HG02642 (cell line): ENCODE measurements at regions not wholly inside any gene's neighbourhood (a gene's known extent, or its start where the extent isn't known, plus 50 kb on each side); places are given as distances from the start of the nearest gene placed in this dataset.

Experiments used
- ATAC-seq: cut with Tn5 transposase; IDR thresholded peaks from one replicate; pipeline ENCODE4 v1.9.1; 2021; ENCODE audit warnings: mild to moderate bottlenecking; ENCODE audit not compliant: unreplicated experiment, poor library complexity

- no peak for ATAC-seq
Measured at GRCh38 chr4:124212815-124213630, 499.5 kb downstream of the ANKRD50 start.

- ATAC-seq, result no peak
Measured at GRCh38 chr4:124219389-124219788, 493.1 kb downstream of the ANKRD50 start.

- no peak for ATAC-seq
Measured at GRCh38 chr4:124224256-124224655, 488.3 kb downstream of the ANKRD50 start.

GRCh38 chr4:124227981-124228380 is 484.6 kb downstream of the ANKRD50 start:
- ATAC-seq, result no peak

- no peak for ATAC-seq
Measured at GRCh38 chr4:124230268-124230667, 482.3 kb downstream of the ANKRD50 start.

GRCh38 chr4:124234771-124235170 is 477.8 kb downstream of the ANKRD50 start:
- no peak for ATAC-seq

GRCh38 chr4:124243671-124244366 is 468.7 kb downstream of the ANKRD50 start:
- no peak for ATAC-seq

GRCh38 chr4:124253080-124253479 is 459.5 kb downstream of the ANKRD50 start:
- no peak for ATAC-seq

GRCh38 chr4:124262211-124263179 is 450.0 kb downstream of the ANKRD50 start:
- ATAC-seq, result peak; percentile 90

- no peak for ATAC-seq
Measured at GRCh38 chr4:124265701-124266100, 446.8 kb downstream of the ANKRD50 start.

- no peak for ATAC-seq
Measured at GRCh38 chr4:124266721-124267120, 445.8 kb downstream of the ANKRD50 start.

- ATAC-seq, result no peak
Measured at GRCh38 chr4:124276461-124276860, 436.1 kb downstream of the ANKRD50 start.

- ATAC-seq, result no peak
Measured at GRCh38 chr4:124277691-124278090, 434.8 kb downstream of the ANKRD50 start.

- ATAC-seq, result no peak
Measured at GRCh38 chr4:124278477-124278876, 434.1 kb downstream of the ANKRD50 start.

GRCh38 chr4:124279741-124280140 is 432.8 kb downstream of the ANKRD50 start:
- no peak for ATAC-seq

- no peak for ATAC-seq
Measured at GRCh38 chr4:124282301-124282898, 430.1 kb downstream of the ANKRD50 start.

- no peak for ATAC-seq
Measured at GRCh38 chr4:124288706-124289486, 423.6 kb downstream of the ANKRD50 start.

- no peak for ATAC-seq
Measured at GRCh38 chr4:124290678-124291077, 421.9 kb downstream of the ANKRD50 start.

GRCh38 chr4:124295413-124295812 is 417.1 kb downstream of the ANKRD50 start:
- no peak for ATAC-seq
